HCT116 (cell line): ENCODE measurements at regions not wholly inside any gene's neighbourhood (a gene's known extent, or its start where the extent isn't known, plus 50 kb on each side); places are given as distances from the start of the nearest gene placed in this dataset.

ENCODE experiments used
- ATAC-seq: fragments of 200-7000 bp; cut with Tn5 transposase; 2 replicates; pipeline ENCODE4 v1.9.1; 2020; ENCODE audit warnings: mild to moderate bottlenecking, moderate library complexity
- BruUV-seq: library from RNA; stranded (reverse); fragments of 400-500 nt; replicated peaks from 2 replicates; lab custom pipeline; 2021; lab: Mats Ljungman, UMichigan
- CTCF ChIA-PET: fragments of 300-600 bp; sonication (Branson Sonifier 250); formaldehyde crosslinking; loops from one replicate; lab custom pipeline; 2021; ENCODE audit warnings: antibody characterized with exemption; lab: Charles Lee
- POLR2A ChIA-PET: fragments of 300-600, 350-600 bp; sonication (Branson Sonifier 250); formaldehyde crosslinking; loops from one replicate; lab custom pipeline; 2021; ENCODE audit warnings: antibody characterized with exemption; lab: Charles Lee
- RAD21 ChIA-PET, 2 experiments: fragments of 300-600 bp; sonication (Branson Sonifier 250); formaldehyde crosslinking; loops; one replicate each; lab custom pipeline; 2023; ENCODE audit warnings: low total read pairs in 2 of 2; ENCODE audit not compliant: uncharacterized antibody in 2 of 2, unreplicated experiment in 2 of 2, low non-redundant PET in 1 of 2; lab: Charles Lee
- DNase-seq: peaks from one replicate; pipeline ENCODE4 v3.0.0-alpha.2; 2010; ENCODE audit warnings: low read depth, low spot score
- H2AFZ ChIP-seq: fragments of 200-600 bp; shearing (Covaris generic), sonication (generic); 2 replicates; pipeline ENCODE4 v1.6.1; 2017; ENCODE audit warnings: low read depth, mixed run types, mixed read lengths, antibody characterized with exemption, low read length; ENCODE audit not compliant: poor library complexity, severe bottlenecking
- H3K27ac ChIP-seq: 2 replicates; pipeline ENCODE4 v1.5.1; 2012; ENCODE audit warnings: low read depth, low read length
- H3K27me3 ChIP-seq: fragments of 200-600 bp; sonication (generic); 2 replicates; pipeline ENCODE4 v1.6.1; 2016; ENCODE audit warnings: mixed run types, low read length, mixed read lengths; ENCODE audit not compliant: insufficient read depth
- H3K36me3 ChIP-seq, 2 experiments: fragments of 200-500 bp in 1 of 2; fragments of 200-600 bp in 1 of 2; sonication (Bioruptor generic) in 1 of 2; sonication (generic) in 1 of 2; 2 replicates each; pipeline versions ENCODE4 v1.5.1 to v1.6.1; 2014 to 2016; ENCODE audit warnings: low read length in 2 of 2, inconsistent platforms in 1 of 2, mixed read lengths in 1 of 2, mixed run types in 1 of 2; ENCODE audit not compliant: insufficient read depth in 2 of 2, control insufficient read depth in 1 of 2
- H3K4me1 ChIP-seq, 2 experiments: fragments of 200-600 bp in 1 of 2; sonication (generic) in 1 of 2; 2 replicates each; pipeline versions ENCODE4 v1.5.1 to v1.6.1; 2012 to 2017; ENCODE audit warnings: low read length in 2 of 2, inconsistent platforms in 1 of 2, mild to moderate bottlenecking in 1 of 2, mixed read lengths in 1 of 2, mixed run types in 1 of 2, moderate library complexity in 1 of 2; ENCODE audit not compliant: insufficient read depth in 2 of 2, control insufficient read depth in 1 of 2
- H3K4me2 ChIP-seq: fragments of 200-600 bp; sonication (generic); 2 replicates; pipeline ENCODE4 v1.6.1; 2017; ENCODE audit warnings: mixed run types, low read length, mixed read lengths
- H3K4me3 ChIP-seq, 2 experiments: fragments of 200-600 bp in 1 of 2; sonication (generic) in 1 of 2; replicated peaks in 1 of 2; 2 replicates each; pipeline ENCODE4 v1.5.1; 2011 to 2016; ENCODE audit warnings: low read length in 2 of 2, control low read depth in 1 of 2, low read depth in 1 of 2, mild to moderate bottlenecking in 1 of 2, mixed read lengths in 1 of 2, mixed run types in 1 of 2
- H3K79me2 ChIP-seq: fragments of 200-600 bp; sonication (generic); 2 replicates; pipeline ENCODE4 v1.6.1; 2017; ENCODE audit warnings: mild to moderate bottlenecking, mixed run types, low read length, moderate library complexity, mixed read lengths; ENCODE audit not compliant: insufficient read depth
- H3K9ac ChIP-seq: fragments of 200-600 bp; sonication (generic); 2 replicates; pipeline ENCODE4 v1.6.1; 2016; ENCODE audit warnings: low read length, mixed read lengths
- H3K9me2 ChIP-seq: fragments of 200-600 bp; sonication (generic), shearing (Covaris generic); 2 replicates; pipeline ENCODE4 v1.6.1; 2017; ENCODE audit warnings: mixed run types, mild to moderate bottlenecking, moderate library complexity; ENCODE audit not compliant: insufficient read depth
- H3K9me3 ChIP-seq, 2 experiments: fragments of 200-500 bp in 1 of 2; fragments of 200-600 bp in 1 of 2; sonication (Bioruptor generic) in 1 of 2; sonication (generic) in 1 of 2; 2 replicates each; pipeline ENCODE4 v1.6.1; 2014 to 2017; ENCODE audit warnings: low read length in 2 of 2, mixed read lengths in 2 of 2, inconsistent platforms in 1 of 2, low read depth in 1 of 2, mild to moderate bottlenecking in 1 of 2, mixed run types in 1 of 2, moderate library complexity in 1 of 2; ENCODE audit not compliant: control insufficient read depth in 1 of 2, insufficient read depth in 1 of 2
- H4K20me1 ChIP-seq: fragments of 200-600 bp; sonication (generic), shearing (Covaris generic); 2 replicates; pipeline ENCODE4 v1.6.1; 2017; ENCODE audit warnings: mixed run types, mild to moderate bottlenecking, moderate library complexity; ENCODE audit not compliant: insufficient read depth
- EZH2phosphoT487 ChIP-seq: fragments of 200-600 bp; IDR thresholded peaks from 2 replicates; pipeline ENCODE4 v1.6.1; 2018; ENCODE audit warnings: antibody characterized with exemption, borderline replicate concordance
- RAD21 ChIP-seq: IDR thresholded peaks from 2 replicates; pipeline ENCODE4 v1.6.1; 2012; ENCODE audit warnings: low read depth, mild to moderate bottlenecking
- SP1 ChIP-seq: IDR thresholded peaks from 2 replicates; pipeline ENCODE4 v1.6.1; 2012; ENCODE audit warnings: low read depth
- SRF ChIP-seq: IDR thresholded peaks from 2 replicates; pipeline ENCODE4 v1.6.1; 2012; ENCODE audit warnings: low read depth
- intact Hi-C: fragments of 100-400 bp; cut with micrococcal nuclease; formaldehyde crosslinking; loops from 2 replicates; pipeline ENCODE4 v1.10.0; 2022
- TF ChIP-seq, protein P1 (sequence below): IDR thresholded peaks from 2 replicates; pipeline ENCODE4 v1.6.1; 2011; ENCODE audit warnings: mild to moderate bottlenecking, low read length, moderate library complexity; ENCODE audit not compliant: insufficient replicate concordance; ENCODE audit errors: extremely low read depth
- TF ChIP-seq, protein P2 (sequence below), 3 experiments: fragments of 200-600 bp in 1 of 3; sonication (generic) in 1 of 3; IDR thresholded peaks in 2 of 3; conservative IDR thresholded peaks in 1 of 3; 2 replicates each; pipeline ENCODE4 v1.5.1; 2012 to 2017; ENCODE audit warnings: low read depth in 2 of 3, low read length in 2 of 3, antibody characterized with exemption in 1 of 3, borderline replicate concordance in 1 of 3, control low read depth in 1 of 3, mild to moderate bottlenecking in 1 of 3, mixed read lengths in 1 of 3, mixed run types in 1 of 3, moderate library complexity in 1 of 3; ENCODE audit not compliant: insufficient read depth in 1 of 3

DNA sequence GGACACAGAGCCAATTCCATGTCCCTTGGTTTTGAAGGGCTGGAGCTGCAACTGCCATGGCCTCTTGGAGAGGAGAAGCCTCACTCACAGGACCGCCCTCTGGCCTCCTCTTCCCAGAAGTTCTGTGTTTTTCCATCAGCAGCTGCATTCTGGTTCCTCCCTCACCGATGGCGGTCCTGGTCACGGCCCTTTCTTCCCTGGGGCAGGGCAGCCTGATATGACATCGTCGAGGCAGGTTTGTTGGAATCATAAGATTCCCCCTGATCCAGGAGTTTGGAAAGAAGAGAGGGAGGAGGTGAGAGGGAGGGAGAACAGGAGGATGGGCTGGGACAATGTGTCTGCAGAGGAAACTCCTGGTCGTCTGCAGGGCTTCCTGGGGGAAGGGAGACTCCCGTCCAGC lies 82.7 kb upstream of the PDZD8 start:
- no peaks in the 10 kb centered on the region for H3K36me3 ChIP-seq
- H3K79me2 ChIP-seq, result no peaks in the 10 kb centered on the region
- no peak overlapping the region for H3K4me3 ChIP-seq
- no peak overlapping the region for H3K9ac ChIP-seq
- no peak overlapping the region for H2AFZ ChIP-seq
- H3K9me3 ChIP-seq, result peaks cover 0 to 2% of the 10 kb centered on the region in 2 experiments; a peak in 1 of 4 replicates
- no peaks in the 10 kb centered on the region for H4K20me1 ChIP-seq
- ChIA-PET POLR2A (interaction anchor here (1.2 kb wide), 1 partner anchor 20 kb away, joined by 3 read pairs; no protein-coding TSS in a partner anchor), RAD21 (no interaction called here), CTCF (interaction anchor here (1.5 to 4.0 kb wide), 2 partner anchors 15 to 20 kb away, joined by 4 to 37 read pairs; no protein-coding TSS in a partner anchor)
- H3K9me2 ChIP-seq, result no peaks in the 10 kb centered on the region
- intact Hi-C loops, result no loop called here
- TF ChIP-seq SRF (no peak), RAD21 (no peak), EZH2phosphoT487 (no peak), SP1 (no peak)
- TF ChIP-seq, protein P1, sequence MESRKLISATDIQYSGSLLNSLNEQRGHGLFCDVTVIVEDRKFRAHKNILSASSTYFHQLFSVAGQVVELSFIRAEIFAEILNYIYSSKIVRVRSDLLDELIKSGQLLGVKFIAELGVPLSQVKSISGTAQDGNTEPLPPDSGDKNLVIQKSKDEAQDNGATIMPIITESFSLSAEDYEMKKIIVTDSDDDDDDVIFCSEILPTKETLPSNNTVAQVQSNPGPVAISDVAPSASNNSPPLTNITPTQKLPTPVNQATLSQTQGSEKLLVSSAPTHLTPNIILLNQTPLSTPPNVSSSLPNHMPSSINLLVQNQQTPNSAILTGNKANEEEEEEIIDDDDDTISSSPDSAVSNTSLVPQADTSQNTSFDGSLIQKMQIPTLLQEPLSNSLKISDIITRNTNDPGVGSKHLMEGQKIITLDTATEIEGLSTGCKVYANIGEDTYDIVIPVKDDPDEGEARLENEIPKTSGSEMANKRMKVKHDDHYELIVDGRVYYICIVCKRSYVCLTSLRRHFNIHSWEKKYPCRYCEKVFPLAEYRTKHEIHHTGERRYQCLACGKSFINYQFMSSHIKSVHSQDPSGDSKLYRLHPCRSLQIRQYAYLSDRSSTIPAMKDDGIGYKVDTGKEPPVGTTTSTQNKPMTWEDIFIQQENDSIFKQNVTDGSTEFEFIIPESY, result no peak
- TF ChIP-seq, protein P2, sequence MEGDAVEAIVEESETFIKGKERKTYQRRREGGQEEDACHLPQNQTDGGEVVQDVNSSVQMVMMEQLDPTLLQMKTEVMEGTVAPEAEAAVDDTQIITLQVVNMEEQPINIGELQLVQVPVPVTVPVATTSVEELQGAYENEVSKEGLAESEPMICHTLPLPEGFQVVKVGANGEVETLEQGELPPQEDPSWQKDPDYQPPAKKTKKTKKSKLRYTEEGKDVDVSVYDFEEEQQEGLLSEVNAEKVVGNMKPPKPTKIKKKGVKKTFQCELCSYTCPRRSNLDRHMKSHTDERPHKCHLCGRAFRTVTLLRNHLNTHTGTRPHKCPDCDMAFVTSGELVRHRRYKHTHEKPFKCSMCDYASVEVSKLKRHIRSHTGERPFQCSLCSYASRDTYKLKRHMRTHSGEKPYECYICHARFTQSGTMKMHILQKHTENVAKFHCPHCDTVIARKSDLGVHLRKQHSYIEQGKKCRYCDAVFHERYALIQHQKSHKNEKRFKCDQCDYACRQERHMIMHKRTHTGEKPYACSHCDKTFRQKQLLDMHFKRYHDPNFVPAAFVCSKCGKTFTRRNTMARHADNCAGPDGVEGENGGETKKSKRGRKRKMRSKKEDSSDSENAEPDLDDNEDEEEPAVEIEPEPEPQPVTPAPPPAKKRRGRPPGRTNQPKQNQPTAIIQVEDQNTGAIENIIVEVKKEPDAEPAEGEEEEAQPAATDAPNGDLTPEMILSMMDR (IDR thresholded peaks at IDR 0.05 in 2 of 3, conservative IDR thresholded peaks at IDR 0.05 in 1 of 3; ENCODE audit: borderline replicate concordance in 1 of 3, insufficient read depth in 1 of 3, low read depth in 2 of 3, low read length in 2 of 3), result no peak
- ATAC-seq, result no peak
- H3K27me3 ChIP-seq, result no peaks in the 10 kb centered on the region
- no peak overlapping the region for H3K27ac ChIP-seq
- H3K4me1 ChIP-seq, result peaks cover 11 to 34% of the 10 kb centered on the region in 2 experiments
- no peak overlapping the region for H3K4me2 ChIP-seq
- DNase-seq, result no peak
- no TSS peak for BruUV-seq
